A673 (cell line): ENCODE measurements at regions not wholly inside any gene's neighbourhood (a gene's known extent, or its start where the extent isn't known, plus 50 kb on each side); places are given as distances from the start of the nearest gene placed in this dataset.

Source experiments
- BruUV-seq: library from RNA; stranded (reverse); fragments of 400-500 nt; replicated peaks from 2 replicates; lab custom pipeline; 2021; lab: Mats Ljungman, UMichigan
- CTCF ChIA-PET: fragments of 300-600 bp; sonication (Branson Sonifier 250); formaldehyde crosslinking; loops from one replicate; lab custom pipeline; 2022; ENCODE audit warnings: antibody characterized with exemption; lab: Charles Lee
- POLR2A ChIA-PET: fragments of 300-600 bp; sonication (Branson Sonifier 250); formaldehyde crosslinking; loops from one replicate; lab custom pipeline; 2022; ENCODE audit warnings: antibody characterized with exemption; ENCODE audit not compliant: low non-redundant PET; lab: Charles Lee
- DNase-seq: peaks from one replicate; pipeline ENCODE4 v3.0.0-alpha.2; 2015; ENCODE audit warnings: low spot score
- H3K27ac ChIP-seq: fragments of 200-600 bp; sonication (generic); 2 replicates; pipeline ENCODE4 v1.5.1; 2016; ENCODE audit warnings: mixed run types, low read depth, mild to moderate bottlenecking, mixed read lengths, antibody characterized with exemption, low read length; ENCODE audit not compliant: poor library complexity, severe bottlenecking
- H3K27me3 ChIP-seq: fragments of 200-600 bp; sonication (generic); replicated peaks from 2 replicates; pipeline ENCODE4 v1.6.1; 2017; ENCODE audit warnings: mixed run types, low read depth, mild to moderate bottlenecking, mixed read lengths, antibody characterized with exemption, low read length; ENCODE audit not compliant: insufficient read depth, poor library complexity
- H3K36me3 ChIP-seq: fragments of 200-600 bp; sonication (generic); 2 replicates; pipeline ENCODE4 v1.6.1; 2016; ENCODE audit warnings: mixed run types, mild to moderate bottlenecking, mixed read lengths, antibody characterized with exemption, low read length; ENCODE audit not compliant: insufficient read depth, poor library complexity, severe bottlenecking
- H3K4me1 ChIP-seq: fragments of 200-600 bp; sonication (generic); 2 replicates; pipeline ENCODE4 v1.6.1; 2017; ENCODE audit warnings: mixed run types, mild to moderate bottlenecking, mixed read lengths, antibody characterized with exemption, low read length; ENCODE audit not compliant: insufficient read depth, poor library complexity, severe bottlenecking
- H3K4me3 ChIP-seq: fragments of 200-600 bp; sonication (generic); 2 replicates; pipeline ENCODE4 v1.5.1; 2016; ENCODE audit warnings: low read depth, mixed run types, mild to moderate bottlenecking, mixed read lengths, low read length; ENCODE audit not compliant: poor library complexity, severe bottlenecking
- H3K9me3 ChIP-seq: fragments of 200-600 bp; sonication (generic); 2 replicates; pipeline ENCODE4 v1.6.1; 2016; ENCODE audit warnings: mixed run types, low read depth, mild to moderate bottlenecking, mixed read lengths, antibody characterized with exemption, low read length; ENCODE audit not compliant: poor library complexity, severe bottlenecking
- EZH2 ChIP-seq: fragments of 200-600 bp; sonication (generic); IDR thresholded peaks from 2 replicates; pipeline ENCODE4 v1.6.1; 2017; ENCODE audit warnings: borderline replicate concordance, low read depth, mild to moderate bottlenecking, mixed read lengths, antibody characterized with exemption, low read length; ENCODE audit not compliant: poor library complexity, severe bottlenecking
- intact Hi-C: fragments of 100-400 bp; cut with micrococcal nuclease; formaldehyde crosslinking; loops from one replicate; pipeline ENCODE4 v1.10.0; 2022; ENCODE audit not compliant: unreplicated experiment
- TF ChIP-seq, protein P1 (sequence below): fragments of 300-800, 200-600 bp; sonication (generic); conservative IDR thresholded peaks from 2 replicates; pipeline ENCODE4 v1.5.1; 2017; ENCODE audit warnings: low read depth, mild to moderate bottlenecking, antibody characterized with exemption, low read length, moderate library complexity, mixed read lengths

DNA sequence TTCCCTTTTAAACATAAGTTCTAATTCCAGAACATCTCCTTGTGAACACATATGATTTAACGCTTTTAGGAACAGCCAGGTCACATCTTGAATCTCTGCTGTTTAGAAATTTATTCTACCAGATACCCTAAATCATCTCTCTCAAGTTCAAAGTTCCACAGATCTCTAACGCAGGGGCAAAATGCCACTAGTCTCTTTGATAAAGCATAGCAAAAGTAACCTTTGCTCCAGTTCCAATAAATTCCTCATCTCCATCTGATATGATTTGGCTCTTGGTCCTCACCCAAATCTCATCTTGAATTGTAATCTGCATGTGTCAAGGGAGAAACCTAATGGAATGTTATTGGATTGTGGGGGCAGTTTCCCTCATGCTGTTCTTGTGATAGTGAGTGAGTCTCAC, 96.3 kb upstream of the PLEKHA5 start:
- Histone ChIP-seq H3K27ac (no peak overlapping the region), H3K27me3 (no peaks in the 10 kb centered on the region), H3K36me3 (no peaks in the 10 kb centered on the region), H3K4me3 (no peak overlapping the region), H3K9me3 (no peaks in the 10 kb centered on the region), H3K4me1 (no peaks in the 10 kb centered on the region)
- ChIA-PET CTCF (no interaction called here), POLR2A (no interaction called here)
- DNase-seq, result no peak
- TF ChIP-seq EZH2, result no peak
- TF ChIP-seq, protein P1, sequence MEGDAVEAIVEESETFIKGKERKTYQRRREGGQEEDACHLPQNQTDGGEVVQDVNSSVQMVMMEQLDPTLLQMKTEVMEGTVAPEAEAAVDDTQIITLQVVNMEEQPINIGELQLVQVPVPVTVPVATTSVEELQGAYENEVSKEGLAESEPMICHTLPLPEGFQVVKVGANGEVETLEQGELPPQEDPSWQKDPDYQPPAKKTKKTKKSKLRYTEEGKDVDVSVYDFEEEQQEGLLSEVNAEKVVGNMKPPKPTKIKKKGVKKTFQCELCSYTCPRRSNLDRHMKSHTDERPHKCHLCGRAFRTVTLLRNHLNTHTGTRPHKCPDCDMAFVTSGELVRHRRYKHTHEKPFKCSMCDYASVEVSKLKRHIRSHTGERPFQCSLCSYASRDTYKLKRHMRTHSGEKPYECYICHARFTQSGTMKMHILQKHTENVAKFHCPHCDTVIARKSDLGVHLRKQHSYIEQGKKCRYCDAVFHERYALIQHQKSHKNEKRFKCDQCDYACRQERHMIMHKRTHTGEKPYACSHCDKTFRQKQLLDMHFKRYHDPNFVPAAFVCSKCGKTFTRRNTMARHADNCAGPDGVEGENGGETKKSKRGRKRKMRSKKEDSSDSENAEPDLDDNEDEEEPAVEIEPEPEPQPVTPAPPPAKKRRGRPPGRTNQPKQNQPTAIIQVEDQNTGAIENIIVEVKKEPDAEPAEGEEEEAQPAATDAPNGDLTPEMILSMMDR, result no peak
- intact Hi-C loops, result no loop called here
- BruUV-seq, result no TSS peak

GRCh38 chr12:19034937-19035336, 94.6 kb upstream of the PLEKHA5 start:
- TF ChIP-seq EZH2, result no peak
- TF ChIP-seq, protein P1, result no peak

GRCh38 chr12:19035536-19035935, 94.0 kb upstream of the PLEKHA5 start:
- no TSS peak for BruUV-seq
- no peak overlapping the region for H3K4me3 ChIP-seq
- ChIA-PET CTCF (no interaction called here), POLR2A (no interaction called here)
- H3K27ac ChIP-seq, result no peak overlapping the region
- intact Hi-C loops, result no loop called here
- no peaks in the 10 kb centered on the region for H3K9me3 ChIP-seq
- DNase-seq, result no peak
- H3K27me3 ChIP-seq, result no peaks in the 10 kb centered on the region
- no peaks in the 10 kb centered on the region for H3K36me3 ChIP-seq
- no peak for TF ChIP-seq EZH2
- TF ChIP-seq, protein P1, result no peak
- H3K4me1 ChIP-seq, result no peaks in the 10 kb centered on the region

More at GRCh38 chr12:19034937-19035336, 94.6 kb upstream of the PLEKHA5 start:
- no peak overlapping the region for H3K27ac ChIP-seq
- BruUV-seq, result no TSS peak
- ChIA-PET POLR2A (no interaction called here), CTCF (no interaction called here)
- H3K36me3 ChIP-seq, result no peaks in the 10 kb centered on the region
- intact Hi-C loops, result no loop called here
- no peak overlapping the region for H3K4me3 ChIP-seq
- H3K27me3 ChIP-seq, result no peaks in the 10 kb centered on the region
- no peaks in the 10 kb centered on the region for H3K4me1 ChIP-seq
- H3K9me3 ChIP-seq, result no peaks in the 10 kb centered on the region
- no peak for DNase-seq
